SU-DHL-6 (cell line): ENCODE measurements at regions not wholly inside any gene's neighbourhood (a gene's known extent, or its start where the extent isn't known, plus 50 kb on each side); places are given as distances from the start of the nearest gene placed in this dataset.

ENCODE experiments used
- H2AFZ ChIP-seq: fragments of 200-600 bp; sonication (generic); 2 replicates; pipeline ENCODE4 v1.6.1; 2014; ENCODE audit warnings: low read depth, mild to moderate bottlenecking, moderate library complexity, mixed read lengths, antibody characterized with exemption, low read length; ENCODE audit not compliant: severe bottlenecking
- H3F3A ChIP-seq: fragments of 200-600 bp; shearing (Covaris generic); 2 replicates; pipeline ENCODE4 v1.6.0; 2016; ENCODE audit warnings: antibody characterized with exemption, mild to moderate bottlenecking; ENCODE audit not compliant: insufficient read depth
- H3K27ac ChIP-seq: fragments of 200-600 bp; sonication (generic); 2 replicates; pipeline ENCODE4 v1.5.1; 2016; ENCODE audit warnings: low read depth, mild to moderate bottlenecking, low read length, moderate library complexity, mixed read lengths
- H3K27me3 ChIP-seq: fragments of 200-600 bp; sonication (generic), shearing (Covaris generic); 2 replicates; pipeline ENCODE4 v1.6.0; 2014; ENCODE audit warnings: mild to moderate bottlenecking, low read length
- H3K36me3 ChIP-seq: fragments of 200-600 bp; sonication (generic); 2 replicates; pipeline ENCODE4 v1.6.1; 2014; ENCODE audit warnings: mild to moderate bottlenecking, low read length, mixed read lengths
- H3K4me2 ChIP-seq: fragments of 300-600, 200-600 bp; shearing (Covaris generic), sonication (generic); 2 replicates; pipeline ENCODE4 v1.6.0; 2014; ENCODE audit warnings: low read length, low read depth, mild to moderate bottlenecking; ENCODE audit not compliant: poor library complexity, severe bottlenecking
- H3K4me3 ChIP-seq: fragments of 200-600 bp; sonication (generic); 2 replicates; pipeline ENCODE4 v1.5.1; 2014; ENCODE audit warnings: antibody characterized with exemption, low read length, mild to moderate bottlenecking, mixed read lengths; ENCODE audit not compliant: insufficient read depth, poor library complexity, severe bottlenecking
- H3K79me2 ChIP-seq: fragments of 200-600 bp; sonication (generic); 2 replicates; pipeline ENCODE4 v1.6.1; 2014; ENCODE audit warnings: mild to moderate bottlenecking, low read length, moderate library complexity; ENCODE audit not compliant: insufficient read depth
- H3K9ac ChIP-seq: fragments of 200-600 bp; sonication (generic); 2 replicates; pipeline ENCODE4 v1.7.0; 2014; ENCODE audit warnings: mild to moderate bottlenecking, low read length
- H3K9me2 ChIP-seq: fragments of 200-600 bp; sonication (generic); replicated peaks from 2 replicates; pipeline ENCODE4 v1.6.1; 2014; ENCODE audit warnings: low read length; ENCODE audit not compliant: insufficient read depth
- H3K9me3 ChIP-seq: fragments of 200-600 bp; sonication (generic); 2 replicates; pipeline ENCODE4 v1.6.1; 2014; ENCODE audit warnings: low read length, mixed read lengths; ENCODE audit not compliant: insufficient read depth
- H4K20me1 ChIP-seq: fragments of 200-600 bp; sonication (generic); 2 replicates; pipeline ENCODE4 v1.6.1; 2014; ENCODE audit warnings: low read depth, mild to moderate bottlenecking, antibody characterized with exemption, low read length, moderate library complexity, mixed read lengths
- CTCF ChIP-seq: fragments of 200-600 bp; sonication (generic); IDR thresholded peaks from one replicate; pipeline ENCODE4 v1.5.1; 2017; ENCODE audit warnings: antibody characterized with exemption, mild to moderate bottlenecking, low read length, moderate library complexity; ENCODE audit not compliant: insufficient read depth, poor library complexity, severe bottlenecking
- EZH2phosphoT487 ChIP-seq: fragments of 200-600 bp; sonication (generic), shearing (Covaris generic); conservative IDR thresholded peaks from 2 replicates; pipeline ENCODE4 v1.6.1; 2018; ENCODE audit warnings: mild to moderate bottlenecking, antibody characterized with exemption, low read length, moderate library complexity, mixed read lengths

GRCh38 chr2:172333235-172333977 is 94.0 kb upstream of the ITGA6 start:
- H3K36me3 ChIP-seq: no peaks in the 10 kb centered on the region

DNA sequence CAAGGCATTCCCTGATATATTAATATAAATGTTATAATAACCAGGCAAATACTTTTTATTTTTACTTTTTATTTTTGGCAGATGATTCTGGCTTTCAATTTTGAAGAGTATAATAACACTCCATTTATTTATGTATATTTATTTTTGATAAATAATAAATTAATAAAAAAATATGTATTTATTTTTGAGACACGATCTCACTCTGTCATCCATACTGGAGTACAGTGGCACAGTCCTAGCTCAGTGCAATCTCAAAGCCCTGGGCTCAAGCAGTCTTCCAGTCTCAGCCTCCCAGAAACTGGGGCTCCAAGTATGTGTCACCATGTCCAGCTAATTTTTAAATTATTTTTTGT is 93.4 kb upstream of the ITGA6 start:
- H3K79me2 ChIP-seq: no peaks in the 10 kb centered on the region
- TF ChIP-seq CTCF (no peak), EZH2phosphoT487 (no peak)
- H3F3A ChIP-seq: no peaks in the 10 kb centered on the region
- H4K20me1 ChIP-seq: no peaks in the 10 kb centered on the region
- H3K9me2 ChIP-seq: no peaks in the 10 kb centered on the region
- no peaks in the 10 kb centered on the region for H3K36me3 ChIP-seq
- H3K9ac ChIP-seq: no peak overlapping the region
- no peaks in the 10 kb centered on the region for H3K27me3 ChIP-seq
- no peak overlapping the region for H3K27ac ChIP-seq
- H3K4me2 ChIP-seq: no peak overlapping the region
- H3K4me3 ChIP-seq: no peak overlapping the region
- H3K9me3 ChIP-seq: no peaks in the 10 kb centered on the region
- H2AFZ ChIP-seq: no peak overlapping the region

More at GRCh38 chr2:172333235-172333977, 94.0 kb upstream of the ITGA6 start:
- H3K27ac ChIP-seq: no peak overlapping the region
- no peaks in the 10 kb centered on the region for H3K27me3 ChIP-seq
- no peaks in the 10 kb centered on the region for H4K20me1 ChIP-seq
- no peaks in the 10 kb centered on the region for H3K9me2 ChIP-seq
- TF ChIP-seq EZH2phosphoT487 (no peak), CTCF (no peak)
- no peak overlapping the region for H2AFZ ChIP-seq
- H3K9ac ChIP-seq: no peak overlapping the region
- no peak overlapping the region for H3K4me3 ChIP-seq
- H3K9me3 ChIP-seq: no peaks in the 10 kb centered on the region
- H3F3A ChIP-seq: no peaks in the 10 kb centered on the region
- H3K4me2 ChIP-seq: no peak overlapping the region
- no peaks in the 10 kb centered on the region for H3K79me2 ChIP-seq

DNA sequence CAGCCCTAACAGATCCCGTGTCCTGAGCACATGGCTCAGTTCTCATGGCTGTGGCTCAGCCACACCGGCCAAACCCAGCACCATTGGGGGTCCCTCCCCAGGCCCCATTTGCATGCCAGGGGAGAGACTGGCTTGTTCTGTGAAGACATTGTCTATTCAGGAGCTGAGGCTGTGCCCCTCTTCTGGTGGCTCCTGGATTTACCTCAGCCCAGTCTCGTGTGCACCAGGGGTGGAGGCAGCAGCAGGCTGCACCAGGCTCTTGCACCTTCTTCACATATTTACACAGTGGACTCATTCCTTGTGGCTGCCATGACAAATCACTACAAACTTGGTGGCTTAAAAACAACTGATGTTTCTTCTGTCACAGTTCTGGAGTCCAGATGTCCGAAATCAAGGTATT is 92.4 kb upstream of the ITGA6 start:
- TF ChIP-seq EZH2phosphoT487 (no peak), CTCF (no peak)
- Histone ChIP-seq H3F3A (no peaks in the 10 kb centered on the region), H2AFZ (no peak overlapping the region), H3K9me3 (no peaks in the 10 kb centered on the region), H3K27ac (no peak overlapping the region), H3K27me3 (no peaks in the 10 kb centered on the region), H3K9ac (no peak overlapping the region), H3K36me3 (no peaks in the 10 kb centered on the region), H3K4me3 (no peak overlapping the region), H4K20me1 (no peaks in the 10 kb centered on the region), H3K79me2 (no peaks in the 10 kb centered on the region), H3K9me2 (no peaks in the 10 kb centered on the region), H3K4me2 (no peak overlapping the region)
